ENCODE measurements at regions not wholly inside any gene's neighbourhood (a gene's known extent, or its start where the extent isn't known, plus 50 kb on each side); places are given as distances from the start of the nearest gene placed in this dataset.

DNA sequence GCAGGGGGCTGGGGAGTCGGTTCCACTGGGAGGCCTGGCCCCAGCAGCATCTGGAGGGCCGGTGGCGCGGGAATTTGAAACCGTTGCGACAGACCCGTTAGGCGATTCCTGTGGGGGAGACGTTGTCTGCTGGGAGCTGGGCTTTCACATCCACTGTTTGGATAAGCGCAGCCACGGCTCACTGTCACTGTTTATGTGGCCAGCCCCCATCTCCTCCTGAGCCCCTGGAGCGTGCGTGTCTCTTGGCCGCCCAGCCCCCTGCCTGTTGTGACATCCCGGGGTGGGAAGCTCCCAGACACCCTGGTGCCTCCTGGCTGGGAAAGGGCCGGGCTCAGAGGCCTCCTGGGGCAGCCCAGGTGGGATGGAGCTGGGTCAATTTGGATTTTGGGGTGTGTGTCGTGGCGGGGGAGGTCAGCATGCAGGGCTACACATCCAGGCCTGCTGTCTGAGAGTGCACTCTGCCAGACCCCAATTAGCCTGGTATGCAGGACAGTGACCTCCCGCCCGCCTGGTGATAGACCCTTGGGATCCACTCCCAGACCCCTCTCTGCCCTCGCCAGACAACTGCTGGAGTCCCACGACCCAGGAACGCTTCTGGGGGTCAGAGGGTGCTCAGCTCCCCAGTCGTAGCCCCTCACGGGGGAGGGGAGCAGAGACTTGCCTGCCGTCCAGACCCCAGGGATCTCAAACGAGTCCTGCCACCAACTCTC lies 62.0 kb upstream of the RNU6ATAC start:
- H3K18ac ChIP-seq (ENCODE audit: low read depth, low read length): peak overlapping the region; percentile 84
- H2BK20ac ChIP-seq (ENCODE audit: low read depth, low read length): peak overlapping the region; percentile 97
- H3K23ac ChIP-seq (ENCODE audit: low read depth, low read length): peak overlapping the region; percentile 86
- peak overlapping the region; percentile 60 for H2BK5ac ChIP-seq (ENCODE audit: low read depth, low read length, poor library complexity, severe bottlenecking)
- H3K4me2 ChIP-seq (ENCODE audit: low read depth, low read length): no peak overlapping the region
- no peaks in the 10 kb centered on the region for H3K36me3 ChIP-seq (ENCODE audit: control insufficient read depth, insufficient read depth, low read length)
- H2BK120ac ChIP-seq (ENCODE audit: low read depth, low read length): peak overlapping the region; percentile 98
- H4K91ac ChIP-seq (ENCODE audit: insufficient read depth, low read depth, low read length): peak overlapping the region; percentile 98
- H3K27ac ChIP-seq (ENCODE audit: insufficient read depth, low read length): peak overlapping the region; percentile 75
- H3K14ac ChIP-seq (replicated peaks; ENCODE audit: low read depth, low read length): peak overlapping the region; percentile 92
- 0 out of 2 replicates have a peak overlapping the region, but pooled peaks have one; percentile 4 for H3K9ac ChIP-seq (ENCODE audit: low read depth, low read length)
- ChIA-PET CTCF (interaction anchor here (1.1 to 1.4 kb wide), 2 partner anchors 10 to 55 kb away, joined by 3 to 6 read pairs; no protein-coding TSS in a partner anchor), POLR2A (ENCODE audit: unreplicated experiment) (interaction anchor here (0.6 kb wide), 1 partner anchor 845 kb away, joined by 3 read pairs; no protein-coding TSS in a partner anchor)
- H4K8ac ChIP-seq (ENCODE audit: low read depth in 2 of 2, low read length in 2 of 2): peak overlapping the region; percentile 79 to 93; a peak in 2 of 4 replicates
- 56% methylated on average over 5 of the region's 27 CpGs; no CpG with 5 or more reads in 1 of the 2 experiments for WGBS, 2 experiments (ENCODE audit: extremely low coverage in 2 of 2, insufficient read length in 1 of 2)
- H3K4me1 ChIP-seq (ENCODE audit: control insufficient read depth, insufficient read depth, low read length): peaks cover 38% of the 10 kb centered on the region
- no peaks in the 10 kb centered on the region for H3K79me1 ChIP-seq (ENCODE audit: low read depth in 1 of 2, low read length in 2 of 2)
- dilution Hi-C loops (cut with HindIII; ENCODE audit: low sequenced_read_pairs, unreplicated experiment) (no loop called here), in situ Hi-C loops (cut with MboI; ENCODE audit: low sequenced_read_pairs) (no loop called here), intact Hi-C loops (cut with micrococcal nuclease) (no loop called here)
- H3K4ac ChIP-seq (ENCODE audit: low read depth, low read length): peak overlapping the region; percentile 99
- H3K56ac ChIP-seq (ENCODE audit: extremely low read depth, insufficient read depth, low read length): peak overlapping the region; percentile 42; the same call in 1 of the 2 replicates
- peak overlapping the region; percentile 60 for H4K5ac ChIP-seq (ENCODE audit: low read depth, low read length)
- H3K9me1 ChIP-seq (ENCODE audit: insufficient read depth, low read length): peaks cover 12% of the 10 kb centered on the region
- no peak overlapping the region for H3K4me3 ChIP-seq (ENCODE audit: insufficient read depth, low read depth, low read length)
- BruUV-seq (replicated peaks): no TSS peak
- DNase-seq (peak; percentile 92), ATAC-seq (ENCODE audit: low read depth) (peak; percentile 94)
- peak overlapping the region; percentile 84 for H2AFZ ChIP-seq (replicated peaks; ENCODE audit: low read length, poor library complexity)
- H2AK5ac ChIP-seq (ENCODE audit: low read depth, low read length): peak overlapping the region; percentile 98
- no peaks in the 10 kb centered on the region for H4K20me1 ChIP-seq (ENCODE audit: insufficient read depth, low read length)
- H3K9me3 ChIP-seq (ENCODE audit: control insufficient read depth, insufficient read depth, low read length): no peaks in the 10 kb centered on the region
- peak overlapping the region; percentile 91 for H2AK9ac ChIP-seq (replicated peaks; ENCODE audit: low read depth, low read length, poor library complexity)
- H3K27me3 ChIP-seq (ENCODE audit: control insufficient read depth, insufficient read depth, low read length): no peaks in the 10 kb centered on the region
- peak; percentile 95 for TF ChIP-seq MAZ (IDR thresholded peaks at IDR 0.05; ENCODE audit: borderline replicate concordance, low read depth, low read length)
- no peak for TF ChIP-seq POLR2A (IDR thresholded peaks at IDR 0.05; ENCODE audit: low read depth, low read length)
- TF ChIP-seq CEBPB (IDR thresholded peaks at IDR 0.05; ENCODE audit: low read depth, low read length): peak; percentile 98
- TF ChIP-seq, protein P1, sequence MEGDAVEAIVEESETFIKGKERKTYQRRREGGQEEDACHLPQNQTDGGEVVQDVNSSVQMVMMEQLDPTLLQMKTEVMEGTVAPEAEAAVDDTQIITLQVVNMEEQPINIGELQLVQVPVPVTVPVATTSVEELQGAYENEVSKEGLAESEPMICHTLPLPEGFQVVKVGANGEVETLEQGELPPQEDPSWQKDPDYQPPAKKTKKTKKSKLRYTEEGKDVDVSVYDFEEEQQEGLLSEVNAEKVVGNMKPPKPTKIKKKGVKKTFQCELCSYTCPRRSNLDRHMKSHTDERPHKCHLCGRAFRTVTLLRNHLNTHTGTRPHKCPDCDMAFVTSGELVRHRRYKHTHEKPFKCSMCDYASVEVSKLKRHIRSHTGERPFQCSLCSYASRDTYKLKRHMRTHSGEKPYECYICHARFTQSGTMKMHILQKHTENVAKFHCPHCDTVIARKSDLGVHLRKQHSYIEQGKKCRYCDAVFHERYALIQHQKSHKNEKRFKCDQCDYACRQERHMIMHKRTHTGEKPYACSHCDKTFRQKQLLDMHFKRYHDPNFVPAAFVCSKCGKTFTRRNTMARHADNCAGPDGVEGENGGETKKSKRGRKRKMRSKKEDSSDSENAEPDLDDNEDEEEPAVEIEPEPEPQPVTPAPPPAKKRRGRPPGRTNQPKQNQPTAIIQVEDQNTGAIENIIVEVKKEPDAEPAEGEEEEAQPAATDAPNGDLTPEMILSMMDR (conservative IDR thresholded peaks at IDR 0.05; ENCODE audit: low read depth, low read length): no peak
- peak; percentile 26; the same call in 1 of the 2 replicates for TF ChIP-seq SMC3 (IDR thresholded peaks at IDR 0.05; ENCODE audit: low read depth, low read length)
- no peak for TF ChIP-seq MAFK (IDR thresholded peaks at IDR 0.05; ENCODE audit: low read depth, low read length)
- TF ChIP-seq BHLHE40 (IDR thresholded peaks at IDR 0.05; ENCODE audit: low read depth, low read length): peak; percentile 80
- TF ChIP-seq FOS (IDR thresholded peaks at IDR 0.05; ENCODE audit: low read depth, low read length): peak; percentile 35; the same call in 1 of the 2 replicates
- 0 out of 2 replicates have a peak, but pooled peaks have one; percentile 17 for TF ChIP-seq RAD21 (IDR thresholded peaks at IDR 0.05; ENCODE audit: low read length)
- TF ChIP-seq MXI1 (IDR thresholded peaks at IDR 0.05; ENCODE audit: borderline replicate concordance, low read depth, low read length): 0 out of 2 replicates have a peak, but pooled peaks have one; percentile 71
- TF ChIP-seq RCOR1 (IDR thresholded peaks at IDR 0.05; ENCODE audit: insufficient replicate concordance, low read length): peak; percentile 81
- H2BK15ac ChIP-seq (ENCODE audit: low read depth, low read length): peak overlapping the region; percentile 96; the same call in 2 of the 3 replicates
